Fibroblast of peridontal ligament (primary cell): ENCODE measurements at regions not wholly inside any gene's neighbourhood (a gene's known extent, or its start where the extent isn't known, plus 50 kb on each side); places are given as distances from the start of the nearest gene placed in this dataset.
A peak's percentile ranks its signal among the peaks of the same experiment; 100 is the strongest.

Experiments
- DNase-seq: peaks from one replicate; pipeline ENCODE4 v3.0.0-alpha.2; 2010; ENCODE audit errors: extremely low read depth

DNA sequence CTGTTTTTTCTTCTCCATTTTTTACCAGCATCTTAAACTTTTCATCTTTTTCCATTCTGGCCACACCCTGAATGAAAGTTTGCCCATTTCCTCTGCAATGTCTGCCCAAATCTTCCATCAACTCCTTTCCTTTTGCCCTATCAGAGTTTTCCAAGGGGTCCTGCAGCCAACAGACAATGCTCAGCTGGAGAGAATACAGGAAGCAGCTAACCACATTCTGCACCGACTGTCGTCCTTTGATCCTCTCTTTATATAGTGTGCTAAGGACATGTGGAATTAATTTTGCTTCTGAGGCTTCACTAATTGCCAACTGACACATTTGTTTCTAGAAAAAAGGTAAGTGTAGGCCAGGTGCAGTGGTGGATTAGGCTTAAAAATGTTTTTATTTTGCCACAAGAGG, 50.5 kb upstream of the DLX2 start:
- no peak for DNase-seq

DNA sequence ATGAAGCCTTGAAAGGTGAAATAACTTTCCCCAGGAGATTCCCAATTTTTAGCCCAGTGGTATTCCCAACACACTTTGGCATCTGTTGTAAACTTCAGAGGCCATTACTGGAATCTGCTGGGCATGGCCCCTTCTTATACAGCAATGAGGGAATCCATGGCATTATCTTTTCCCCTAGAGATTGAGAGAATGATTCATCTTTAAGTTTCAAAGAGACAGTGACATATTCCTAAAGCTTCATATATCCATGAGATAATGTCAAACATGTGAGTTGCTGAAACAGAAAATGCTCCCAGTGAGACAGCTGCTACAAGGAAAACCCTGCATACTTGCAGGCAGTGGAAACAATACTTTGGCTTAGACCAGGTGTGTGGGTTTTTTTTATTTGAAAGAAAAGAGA, 51.1 kb upstream of the DLX2 start:
- no peak for DNase-seq

DNA sequence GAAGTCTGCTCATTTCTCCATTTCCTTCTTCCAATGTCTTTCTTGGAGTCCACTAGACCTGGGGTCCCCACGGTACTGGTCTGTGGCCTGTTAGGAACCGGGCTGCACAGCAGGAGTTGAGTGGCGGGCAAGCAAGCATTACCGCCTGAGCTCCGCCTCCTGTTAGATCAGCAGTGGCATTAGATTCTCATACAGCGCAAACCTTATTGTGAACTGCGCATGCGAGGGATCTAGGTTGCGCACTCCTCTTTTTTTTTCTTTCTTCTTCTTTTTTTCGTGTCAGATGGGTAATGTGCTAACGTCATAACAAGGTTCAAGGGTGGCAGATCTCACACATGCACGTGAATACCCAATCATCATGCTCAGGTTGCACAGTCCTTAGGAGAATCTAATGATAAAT, 53.1 kb upstream of the DLX2 start:
- no peak for DNase-seq

DNA sequence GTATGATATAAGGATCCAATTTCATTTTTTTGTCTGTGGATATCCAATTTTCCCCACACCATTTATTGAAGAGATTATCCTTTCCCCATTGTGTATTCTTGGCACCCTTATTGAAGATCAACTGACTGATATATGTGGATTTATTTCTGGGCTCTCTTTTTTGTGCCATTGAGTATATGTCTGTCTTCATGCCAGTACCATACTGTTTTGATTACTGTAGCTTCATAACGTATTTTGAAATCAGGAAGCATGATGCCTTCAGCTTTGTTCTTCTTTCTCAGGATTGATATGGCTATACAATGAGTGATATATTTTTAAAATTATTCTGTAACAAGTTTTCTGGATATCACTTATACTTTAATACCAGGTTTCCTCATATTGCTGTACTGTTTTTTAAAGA, 58.1 kb upstream of the DLX2 start:
- no peak for DNase-seq

DNA sequence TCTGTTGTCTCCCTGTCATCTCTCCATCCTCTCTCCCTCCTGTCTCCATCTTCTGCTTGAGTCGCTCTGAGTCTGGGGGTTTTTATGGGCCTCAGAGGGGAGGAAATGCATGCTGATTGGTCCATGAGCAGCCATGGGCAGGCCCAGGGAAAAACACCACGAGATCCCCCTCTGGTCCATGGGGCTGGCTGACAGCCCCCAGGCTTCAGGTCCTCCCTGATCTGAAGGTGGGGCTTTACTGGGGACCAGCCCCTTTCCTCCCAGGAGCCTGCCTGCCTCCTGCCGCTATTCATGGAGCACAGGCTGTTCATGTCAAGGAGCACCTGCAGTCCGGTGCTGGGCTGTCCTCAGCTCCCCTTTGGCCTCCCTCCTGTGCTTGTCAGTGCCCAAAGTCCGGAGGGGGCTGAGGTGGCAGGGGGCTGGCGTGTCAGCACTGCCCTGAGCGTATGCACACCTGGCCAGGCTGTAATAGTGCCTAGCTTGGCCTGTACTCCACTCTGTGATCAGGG, 59.6 kb upstream of the DLX2 start:
- no peak for DNase-seq

DNA sequence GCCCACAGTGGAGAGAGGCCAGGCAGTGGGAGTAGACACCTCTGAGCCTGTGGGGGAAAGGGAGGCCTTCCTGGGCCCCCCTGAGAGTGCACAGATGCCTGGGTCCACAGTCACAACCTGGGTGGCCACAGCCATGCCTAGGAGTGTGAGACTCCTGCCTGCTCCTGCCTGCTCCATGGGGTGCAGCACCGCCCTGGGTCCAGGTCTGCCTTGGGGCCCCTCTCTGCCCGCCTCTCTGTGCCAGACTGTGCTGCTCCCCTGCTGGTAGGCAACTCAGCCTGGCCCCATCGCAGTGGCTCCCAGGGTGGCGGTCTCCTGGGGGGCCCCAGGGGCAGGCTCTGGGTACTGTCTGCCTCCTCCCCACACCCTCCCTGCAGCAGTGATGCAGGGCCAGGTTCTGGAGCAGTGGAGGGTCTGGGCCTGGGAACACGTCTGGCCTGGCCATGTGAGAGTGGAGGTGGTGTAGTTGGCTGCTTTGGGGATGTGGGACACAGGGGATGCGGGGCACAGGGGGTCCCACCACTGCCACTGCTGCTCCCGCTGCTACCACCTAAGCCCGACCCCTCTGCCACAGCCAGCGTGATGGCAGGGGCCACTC, 60.1 kb upstream of the DLX2 start:
- no peak for DNase-seq

DNA sequence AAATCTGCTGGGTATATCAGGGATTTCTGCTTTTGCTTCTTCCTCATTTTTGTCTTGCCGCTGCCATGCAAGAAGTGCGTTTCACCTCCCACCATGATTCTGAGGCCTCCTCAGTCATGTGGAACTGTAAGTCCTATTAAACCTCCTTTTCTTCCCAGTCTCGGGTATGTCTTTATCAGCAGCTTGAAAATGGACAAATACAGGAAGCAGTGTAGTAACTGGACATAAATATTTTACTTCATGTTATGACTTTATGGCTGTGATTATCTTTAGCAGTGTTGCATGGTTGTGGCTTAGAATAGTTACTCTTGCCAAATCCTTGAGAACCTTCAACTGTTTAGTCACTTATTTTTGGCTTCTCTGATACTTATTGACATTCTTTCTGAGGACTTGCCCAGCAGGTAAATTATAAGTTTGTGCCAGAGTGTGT, 66.2 kb upstream of the DLX2 start:
- peak; percentile 74 for DNase-seq

DNA sequence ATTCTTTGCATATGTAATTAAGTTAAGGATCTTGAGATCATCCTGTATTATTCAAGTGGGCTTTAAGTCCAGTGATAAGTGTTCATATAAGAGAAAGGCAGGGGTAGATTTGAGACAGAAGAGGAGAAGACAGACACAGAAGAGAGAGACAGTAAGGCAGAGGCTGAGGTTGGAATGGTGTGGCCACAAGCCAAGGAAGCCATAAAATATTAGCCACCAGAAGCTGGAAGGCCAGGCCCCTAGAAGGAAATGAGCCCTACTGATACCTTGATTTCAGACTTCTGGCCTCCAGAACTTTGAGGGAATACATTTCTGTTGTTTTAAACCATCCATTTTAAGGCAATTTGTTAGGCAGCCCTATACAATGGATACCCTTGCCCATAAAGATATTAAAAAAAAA, 66.9 kb upstream of the DLX2 start:
- no peak for DNase-seq

DNA sequence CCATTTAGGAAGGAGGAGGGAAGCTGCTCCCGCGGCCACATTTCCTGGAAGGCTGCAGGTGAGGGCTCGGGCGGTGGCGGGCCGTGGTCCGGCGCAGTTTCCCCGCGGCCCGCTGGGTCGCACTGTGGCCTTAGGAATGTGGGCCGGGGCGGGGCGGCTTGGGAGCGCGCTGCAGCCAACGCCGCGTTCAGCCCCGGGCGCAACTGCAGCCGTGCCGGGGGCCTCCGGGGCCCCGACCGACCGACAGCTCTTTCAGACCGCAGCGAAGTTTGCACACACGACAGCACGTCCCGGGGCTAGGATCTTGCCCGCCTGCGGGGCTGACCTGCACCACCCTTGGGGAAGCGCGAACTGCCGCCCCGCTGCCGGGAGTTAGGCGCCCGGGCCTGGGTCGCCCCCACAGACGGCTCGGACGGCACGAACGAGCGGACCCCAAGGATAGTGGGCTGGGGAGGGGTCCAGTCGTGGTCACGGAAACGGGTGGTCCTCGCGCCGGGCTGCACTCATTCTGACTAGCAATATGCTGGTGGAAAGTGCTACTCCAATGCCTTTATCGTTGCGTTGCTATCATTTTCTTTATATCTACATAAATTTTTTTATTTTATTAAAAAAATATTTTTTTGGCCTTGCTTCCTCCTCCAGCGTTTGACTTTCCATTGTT, 69.9 kb upstream of the DLX2 start:
- peak; percentile 30 for DNase-seq

DNA sequence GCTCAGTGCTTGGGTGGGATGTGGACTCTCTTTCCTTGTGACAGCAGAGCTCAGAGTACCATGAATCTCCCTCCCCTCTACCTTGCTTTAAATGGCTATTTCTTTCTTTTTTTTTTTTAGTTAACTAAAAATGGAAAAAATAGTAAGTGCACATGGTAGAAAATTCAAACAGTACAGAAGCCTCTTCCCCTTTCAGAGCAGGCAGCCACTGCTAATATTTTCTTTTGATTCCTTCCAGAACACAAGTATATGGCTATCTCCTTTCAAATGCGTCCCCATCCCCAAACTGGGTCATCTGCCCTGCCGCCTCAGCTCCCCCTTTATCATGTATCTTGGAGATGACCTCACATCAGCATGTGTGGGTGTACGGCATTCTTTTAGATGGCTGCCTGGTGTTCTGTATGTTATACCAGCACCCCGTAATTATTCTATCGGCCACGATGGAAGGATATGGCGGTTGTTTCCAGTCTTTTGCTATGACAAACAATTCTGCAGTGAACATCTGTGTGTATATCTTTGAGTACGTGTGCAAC, 70.5 kb upstream of the DLX2 start:
- no peak for DNase-seq

DNA sequence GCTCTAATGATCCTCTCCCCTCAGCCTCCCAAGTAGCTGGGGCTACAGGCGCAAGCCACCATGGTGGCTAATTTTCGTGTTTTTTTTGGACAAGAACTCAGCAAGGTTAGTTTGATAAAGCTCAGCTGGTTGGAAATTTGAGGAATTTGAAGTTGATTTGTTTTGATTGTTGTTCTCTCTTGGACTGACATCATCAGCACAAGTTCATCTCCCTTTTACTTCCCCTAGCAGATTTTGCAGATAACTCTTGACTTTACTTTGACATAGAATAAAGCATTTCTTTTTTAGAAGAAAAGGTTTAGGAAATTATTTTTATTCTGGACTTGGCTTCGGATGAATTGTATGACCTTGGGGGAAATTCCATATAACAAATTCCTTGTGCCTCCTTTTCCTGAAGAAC, 74.9 kb upstream of the DLX2 start:
- DNase-seq = no peak

DNA sequence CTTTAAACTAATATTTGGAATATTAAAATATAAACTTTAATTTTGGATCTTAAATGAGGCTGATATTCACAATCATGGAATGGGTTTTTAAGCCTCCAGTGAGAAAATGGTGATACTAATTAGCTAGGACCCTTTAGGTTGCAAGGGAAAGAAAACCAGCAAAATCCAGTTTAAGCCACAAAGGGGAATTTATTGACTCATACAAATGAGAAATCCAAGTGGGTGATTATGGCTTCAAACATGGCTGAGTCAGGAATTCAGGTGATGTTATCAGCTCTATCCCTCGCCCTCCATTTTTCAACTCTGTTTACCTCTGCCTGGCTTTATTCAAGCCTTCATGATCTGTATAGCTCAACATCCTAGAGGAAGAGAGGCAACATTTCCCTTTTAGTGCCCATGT, 75.3 kb upstream of the DLX2 start:
- no peak for DNase-seq

DNA sequence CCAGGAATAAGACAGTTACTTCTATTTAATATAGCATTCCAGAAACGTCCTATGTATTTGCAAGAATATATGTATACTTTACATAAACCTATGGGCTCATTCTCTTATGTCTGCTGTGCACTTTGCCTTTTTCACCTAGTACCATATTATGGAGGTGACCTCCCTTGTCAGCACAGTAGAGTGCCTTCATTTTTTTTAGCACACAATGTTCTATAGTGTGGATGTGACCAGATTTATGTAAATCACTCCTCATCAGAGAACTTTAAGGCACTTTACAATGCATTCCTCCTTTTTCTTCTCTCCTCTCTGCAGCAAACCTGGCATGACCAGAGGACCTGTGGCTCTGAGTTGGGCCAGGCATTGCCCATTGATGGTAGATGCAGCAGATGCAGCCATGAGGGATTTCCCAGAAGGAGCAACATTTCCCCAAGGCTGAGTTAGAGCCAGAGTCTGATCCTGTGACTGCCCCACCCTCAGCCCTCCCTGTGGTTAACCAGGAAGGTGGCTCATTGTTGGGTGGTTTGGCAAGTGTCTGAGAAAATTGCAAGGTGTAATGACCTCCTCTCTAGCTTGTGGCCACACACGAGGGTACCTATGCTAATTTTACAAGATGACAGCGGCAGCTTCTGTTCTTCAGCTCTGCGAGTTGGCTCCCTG, 76.5 kb upstream of the DLX2 start:
- DNase-seq = no peak

DNA sequence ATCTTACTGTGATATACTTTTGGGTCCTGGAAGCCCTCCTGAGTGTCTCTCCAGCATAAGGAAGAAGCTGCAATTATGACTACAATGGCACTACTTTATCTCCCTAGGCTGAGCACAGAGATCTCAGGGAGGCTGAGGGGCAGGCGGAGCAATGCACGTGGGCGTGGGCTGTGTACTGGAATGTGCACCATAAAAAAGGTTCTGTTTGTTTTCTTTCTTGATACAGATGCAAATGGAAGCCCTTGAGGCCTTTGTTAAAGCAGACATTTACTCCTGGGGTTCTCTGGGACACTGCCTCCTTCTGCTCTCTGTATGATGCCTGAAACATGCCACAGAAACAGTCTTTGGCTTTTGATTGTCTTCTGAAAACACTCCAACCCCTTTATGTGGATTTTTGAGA, 79.1 kb upstream of the DLX2 start:
- DNase-seq = no peak

DNA sequence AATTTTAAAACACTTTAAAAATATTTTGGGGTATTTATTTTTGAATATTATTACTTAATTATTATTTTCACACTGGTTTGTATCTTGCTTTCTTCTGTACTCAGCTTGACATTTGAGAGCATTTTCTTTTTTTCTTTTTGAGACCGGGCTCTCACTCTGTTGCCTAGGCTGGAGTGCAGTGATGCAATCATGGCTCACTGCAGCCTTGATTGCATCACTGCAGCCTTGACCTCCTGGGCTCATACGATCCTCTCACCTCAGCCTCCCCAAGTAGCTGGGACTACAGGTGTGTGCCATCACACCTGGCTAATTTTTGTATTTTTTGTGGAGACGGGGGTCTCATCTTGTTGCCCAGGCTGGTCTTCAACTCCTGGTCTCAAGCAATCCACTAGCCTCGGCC, 79.9 kb upstream of the DLX2 start:
- DNase-seq = no peak

DNA sequence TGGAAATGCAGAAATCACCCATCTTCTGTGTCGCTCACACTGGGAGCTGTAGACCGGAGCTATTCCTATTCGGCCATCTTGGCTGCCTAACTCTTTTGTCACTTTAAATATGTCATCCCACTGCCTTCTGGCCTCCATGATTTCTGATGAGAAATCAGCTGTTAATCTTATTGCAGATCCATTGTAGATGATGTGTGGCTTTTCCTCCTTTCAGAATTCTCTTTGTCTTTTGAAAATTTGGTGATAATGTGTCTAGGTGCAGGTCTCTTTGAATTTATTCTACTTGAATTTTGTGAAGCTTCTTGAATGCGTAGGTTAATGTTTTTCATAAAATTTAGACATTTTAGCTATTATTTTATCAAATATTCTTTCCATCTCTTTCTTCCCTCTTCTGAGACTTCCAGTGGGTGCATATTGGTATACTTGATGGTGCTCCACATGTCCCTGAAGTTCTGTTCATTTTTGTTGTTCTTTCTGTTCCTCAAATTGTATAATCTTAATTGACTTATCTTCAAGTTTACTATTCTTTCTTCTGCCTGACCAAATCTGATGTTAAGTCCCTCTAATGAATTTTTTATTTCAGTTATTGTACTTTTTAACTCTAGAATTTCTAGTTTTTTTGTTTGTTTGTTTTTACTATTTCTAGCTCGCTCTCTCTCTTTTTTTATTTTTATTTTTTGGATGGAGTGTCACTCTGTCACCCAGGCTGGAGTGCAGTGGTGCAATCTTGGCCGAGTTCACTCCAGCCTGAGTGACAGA, 90.8 kb upstream of the DLX2 start:
- DNase-seq = no peak

DNA sequence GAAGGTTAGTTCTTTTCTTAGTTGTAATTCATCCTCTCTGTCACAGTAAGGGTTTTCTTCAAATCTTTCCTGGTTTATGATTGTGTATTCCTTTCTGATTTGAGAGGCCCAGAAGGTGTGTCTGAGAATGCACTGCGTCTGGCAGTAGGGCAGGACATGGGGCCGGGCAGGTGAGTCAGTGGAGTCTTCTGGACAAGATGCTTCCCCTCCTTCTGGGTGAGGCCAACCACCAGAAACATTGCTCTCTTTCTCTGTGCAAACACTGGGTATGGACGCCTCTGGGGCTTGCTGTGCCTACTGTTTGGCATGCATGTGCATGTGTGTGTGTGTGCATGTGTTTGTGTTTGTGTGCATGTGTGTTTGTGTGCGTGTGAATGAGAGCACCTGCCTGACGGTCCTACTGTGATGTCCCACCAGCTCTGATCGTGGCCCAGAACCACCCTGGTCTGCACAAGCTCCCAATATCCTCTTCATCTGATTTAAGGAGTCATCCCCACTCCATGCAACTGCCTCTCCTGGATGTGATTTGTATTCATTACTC, 93.2 kb upstream of the DLX2 start:
- no peak for DNase-seq

DNA sequence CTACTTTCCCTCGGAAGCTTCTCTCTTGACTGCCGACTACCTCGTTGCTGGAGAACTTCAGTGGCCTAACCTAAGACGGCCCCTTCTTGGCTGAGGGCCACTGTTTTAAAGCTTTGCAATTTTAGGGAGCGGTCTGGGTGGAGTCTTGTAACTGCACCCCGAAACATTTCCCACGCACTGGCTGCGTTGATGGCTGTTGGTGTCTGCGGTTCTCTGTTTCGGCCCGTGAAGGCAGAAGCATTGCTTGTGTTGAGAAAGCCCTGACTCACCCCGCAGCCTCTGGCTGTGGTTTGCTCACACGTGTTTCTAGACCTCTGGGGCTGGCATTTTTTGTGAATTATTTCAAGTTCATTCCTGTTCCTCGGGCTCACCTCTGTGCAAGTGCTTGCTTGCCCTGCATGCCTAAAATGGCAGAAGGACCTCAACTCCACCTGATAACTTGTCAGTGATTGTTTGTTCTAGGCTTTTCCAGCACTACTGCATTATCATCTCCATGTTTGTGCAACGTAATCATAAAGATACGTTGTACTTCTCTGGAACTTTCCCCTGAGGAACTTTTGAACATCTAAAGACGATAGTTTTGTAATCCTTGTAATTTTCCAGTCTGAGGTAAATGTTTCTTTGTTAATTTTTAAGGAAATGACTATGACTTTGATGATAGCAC, 94.2 kb upstream of the DLX2 start:
- peak; percentile 61 for DNase-seq

DNA sequence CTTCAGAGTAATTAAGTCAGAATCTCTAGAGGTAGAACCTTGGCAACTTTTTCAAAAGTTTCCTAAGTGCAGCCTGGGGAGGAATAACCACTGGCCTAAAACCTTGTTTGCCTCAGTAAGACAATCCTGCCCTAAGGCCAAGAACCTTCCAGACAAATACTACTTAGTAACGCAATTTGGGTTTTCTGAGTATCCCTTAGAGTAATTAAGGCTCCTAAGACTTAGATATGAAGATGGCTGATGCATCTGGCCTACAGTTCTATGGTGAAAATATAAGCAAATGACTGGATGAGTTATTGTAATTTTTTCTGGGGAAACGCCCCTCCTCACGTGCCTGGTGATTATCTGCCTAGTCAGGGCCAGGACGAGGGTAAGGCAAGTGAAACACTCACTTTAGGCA, 95.7 kb upstream of the DLX2 start:
- no peak for DNase-seq

DNA sequence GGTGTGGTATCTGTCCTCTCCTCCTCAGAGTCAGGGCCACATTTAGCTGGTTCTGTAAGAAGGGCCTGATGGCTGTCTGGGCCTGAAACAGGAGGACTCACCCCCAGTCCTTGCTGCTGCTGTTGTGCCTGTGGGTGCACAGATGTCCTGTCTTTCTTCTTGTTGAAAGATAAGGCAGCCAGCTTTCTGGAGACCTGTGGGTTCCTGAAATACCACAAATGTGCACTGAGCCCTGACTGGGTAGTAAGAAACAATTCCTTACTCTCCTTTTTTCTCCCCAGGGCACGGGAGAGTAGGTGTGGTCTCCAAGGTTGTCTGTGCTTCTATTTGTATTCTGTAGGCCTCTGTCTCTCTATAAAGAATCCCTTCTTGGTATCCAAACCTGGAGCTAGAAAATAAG, 96.2 kb upstream of the DLX2 start:
- no peak for DNase-seq

DNA sequence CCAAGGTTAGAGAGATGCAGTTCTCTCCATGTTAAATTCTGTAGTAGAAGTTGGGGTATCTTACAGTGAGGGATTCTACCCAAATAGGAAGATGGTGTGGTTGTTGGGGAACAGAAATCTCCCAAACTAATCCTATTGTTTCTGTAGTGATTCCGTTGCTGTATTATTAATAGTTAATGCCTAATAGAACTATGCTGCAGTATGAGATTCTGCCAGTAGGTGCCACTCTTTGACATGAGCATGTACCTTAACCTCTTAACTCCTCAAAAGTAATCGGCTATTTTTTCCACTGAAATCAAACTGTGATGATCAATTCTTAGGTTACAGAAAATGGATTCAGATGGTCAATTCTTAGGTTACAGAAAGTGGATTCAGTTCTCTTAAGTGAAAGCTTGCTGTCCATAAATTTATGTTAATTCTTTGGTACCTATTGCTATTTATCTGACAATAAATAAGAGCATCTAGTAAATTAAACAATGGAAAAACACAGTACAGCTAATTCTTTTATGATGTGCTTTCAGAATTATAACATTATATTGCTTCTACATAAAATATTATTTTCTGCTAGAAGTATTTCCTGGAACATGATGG, 97.9 kb upstream of the DLX2 start:
- peak; percentile 58 for DNase-seq
